Activated naive CD8-positive, alpha-beta T cell (primary cell): ENCODE measurements at regions not wholly inside any gene's neighbourhood (a gene's known extent, or its start where the extent isn't known, plus 50 kb on each side); places are given as distances from the start of the nearest gene placed in this dataset.
"Not testable (repeated sequence)": the region's sequence is repeated elsewhere in the genome, so short reads cannot be mapped to it uniquely, and the experiment has no call there.

ENCODE experiments used
- H3K27ac Mint-ChIP-seq: one replicate; pipeline ENCODE4 v1.8.0; 2021; ENCODE audit warnings: mixed read lengths
- H3K27me3 Mint-ChIP-seq: one replicate; pipeline ENCODE4 v1.8.0; 2021; ENCODE audit warnings: mixed read lengths
- H3K36me3 Mint-ChIP-seq: one replicate; pipeline ENCODE4 v1.8.0; 2021; ENCODE audit warnings: mixed read lengths
- H3K4me1 Mint-ChIP-seq: one replicate; pipeline ENCODE4 v1.8.0; 2021; ENCODE audit warnings: low read depth, mixed read lengths
- H3K4me3 Mint-ChIP-seq: one replicate; pipeline ENCODE4 v1.8.0; 2021; ENCODE audit warnings: mild to moderate bottlenecking, mixed read lengths
- H3K9me3 Mint-ChIP-seq: one replicate; pipeline ENCODE4 v1.8.0; 2021; ENCODE audit warnings: low read depth, mixed read lengths

DNA sequence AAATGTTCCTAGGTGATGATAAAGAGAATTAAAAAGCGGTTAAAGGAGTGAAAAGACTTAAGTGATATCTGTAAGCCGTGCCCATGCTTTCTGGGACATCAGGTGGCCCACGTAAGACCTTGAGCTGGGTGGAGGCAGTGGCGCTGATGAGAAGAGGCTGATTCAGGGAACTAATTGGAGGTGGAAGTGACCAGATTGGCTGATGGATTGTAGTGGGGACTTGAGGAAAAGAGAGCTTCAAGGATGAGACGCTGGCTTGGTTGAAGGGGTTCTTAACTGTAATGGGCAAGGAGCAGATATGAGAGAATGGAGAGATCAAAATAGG lies 69.1 kb upstream of the EP300 start:
- H3K27ac Mint-ChIP-seq = peak overlapping the region; percentile 19

DNA sequence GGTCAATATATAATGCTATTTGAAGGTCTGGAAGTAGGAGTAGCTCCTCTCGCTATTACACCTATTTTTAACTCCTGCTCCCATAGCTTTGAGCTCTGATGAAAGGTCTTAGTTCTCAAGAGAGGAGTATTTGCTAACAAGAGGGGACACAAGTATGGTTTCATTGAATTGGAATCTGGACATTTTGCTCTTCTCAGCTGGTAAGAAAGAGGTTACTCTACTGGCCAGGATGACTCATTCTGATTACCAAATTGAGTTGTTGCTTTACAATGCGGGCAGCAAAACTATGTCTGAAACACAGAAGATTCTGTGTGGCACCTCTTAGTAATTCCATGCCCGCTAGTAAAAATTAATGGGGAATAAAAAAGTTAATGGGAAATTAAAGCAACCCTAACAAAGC lies 63.6 kb upstream of the EP300 start:
- H3K4me3 Mint-ChIP-seq = no peak overlapping the region
- H3K36me3 Mint-ChIP-seq = no peaks in the 10 kb centered on the region
- H3K9me3 Mint-ChIP-seq = no peaks in the 10 kb centered on the region
- no peaks in the 10 kb centered on the region for H3K4me1 Mint-ChIP-seq
- no peaks in the 10 kb centered on the region for H3K27me3 Mint-ChIP-seq
- H3K27ac Mint-ChIP-seq = no peak overlapping the region

More for the DNA sequence above, 69.1 kb upstream of the EP300 start:
- Mint-ChIP-seq H3K9me3 (no peaks in the 10 kb centered on the region), H3K4me1 (peaks cover 14% of the 10 kb centered on the region), H3K27me3 (no peaks in the 10 kb centered on the region), H3K4me3 (peak overlapping the region; percentile 79), H3K36me3 (no peaks in the 10 kb centered on the region)

DNA sequence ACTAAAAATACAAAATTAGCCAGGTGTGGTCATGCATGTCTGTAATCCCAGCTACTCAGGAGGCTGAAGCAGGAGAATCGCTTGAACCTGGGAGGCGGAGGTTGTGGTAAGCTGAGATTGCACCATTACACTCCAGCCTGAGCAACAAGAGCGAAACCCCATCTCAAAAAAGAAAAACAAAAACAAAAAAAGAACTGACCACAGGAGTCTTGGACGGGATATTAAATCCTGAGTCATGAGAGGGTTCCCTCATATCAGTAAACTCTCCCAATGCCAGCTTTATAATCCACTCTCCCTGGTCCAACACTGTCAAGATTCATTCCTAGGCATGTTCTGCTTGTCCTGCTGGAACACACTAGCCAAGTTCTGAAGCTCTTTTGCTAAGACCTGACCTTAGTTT lies 61.5 kb upstream of the EP300 start:
- H3K4me3 Mint-ChIP-seq = no peak overlapping the region
- H3K27me3 Mint-ChIP-seq = no peaks in the 10 kb centered on the region
- H3K27ac Mint-ChIP-seq = no peak overlapping the region
- no peaks in the 10 kb centered on the region for H3K9me3 Mint-ChIP-seq
- no peaks in the 10 kb centered on the region for H3K36me3 Mint-ChIP-seq
- no peaks in the 10 kb centered on the region for H3K4me1 Mint-ChIP-seq

GRCh38 chr22:41034706-41035105 lies 57.7 kb upstream of the EP300 start:
- Mint-ChIP-seq H3K36me3 (no peaks in the 10 kb centered on the region), H3K4me1 (no peaks in the 10 kb centered on the region), H3K27ac (no peak overlapping the region), H3K4me3 (no peak overlapping the region), H3K9me3 (no peaks in the 10 kb centered on the region), H3K27me3 (peaks cover 2% of the 10 kb centered on the region)

DNA sequence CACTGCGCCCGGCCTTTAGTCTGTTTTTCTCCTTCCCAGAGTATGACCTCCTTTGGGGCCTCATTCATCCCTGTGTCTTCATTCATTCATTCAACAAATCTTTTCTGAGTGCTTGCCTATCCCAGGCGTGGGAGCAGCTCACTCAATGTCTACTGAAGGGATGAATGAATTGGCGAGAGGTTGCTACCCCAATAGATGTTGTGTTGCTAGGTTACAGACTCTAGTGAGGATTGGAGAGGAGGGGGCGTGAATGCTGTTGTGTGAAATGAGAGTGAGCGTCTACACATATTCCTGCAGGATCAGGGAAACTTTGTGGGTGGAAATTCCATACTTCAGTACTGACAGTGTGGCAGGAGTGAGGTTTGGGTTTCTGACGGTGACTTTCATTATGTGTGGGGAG lies 55.5 kb upstream of the EP300 start:
- Mint-ChIP-seq H3K4me1 (no peaks in the 10 kb centered on the region), H3K36me3 (no peaks in the 10 kb centered on the region), H3K27me3 (peaks cover 2% of the 10 kb centered on the region), H3K4me3 (no peak overlapping the region), H3K27ac (no peak overlapping the region), H3K9me3 (no peaks in the 10 kb centered on the region)

DNA sequence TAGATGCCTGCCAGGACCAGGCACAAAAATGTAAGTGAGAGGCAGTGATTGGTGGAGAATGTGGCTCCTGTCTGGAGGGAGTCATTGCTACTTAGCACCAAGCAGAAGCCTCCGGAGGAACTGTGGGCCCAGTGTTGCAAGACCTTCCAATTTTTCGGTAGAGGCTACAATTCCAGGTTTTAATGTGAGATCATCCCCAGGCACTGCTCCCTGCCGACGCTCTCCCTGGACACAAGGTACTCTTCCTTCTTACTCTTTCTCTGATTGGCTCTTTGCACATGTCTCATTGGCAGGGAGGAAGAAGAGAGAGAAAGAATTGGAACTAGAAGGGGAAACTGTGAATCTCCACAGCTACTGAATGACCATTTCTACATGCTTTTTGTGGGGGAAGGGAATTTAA lies 53.7 kb upstream of the EP300 start:
- Mint-ChIP-seq H3K9me3 (no peaks in the 10 kb centered on the region), H3K36me3 (no peaks in the 10 kb centered on the region), H3K27ac (no peak overlapping the region), H3K4me1 (no peaks in the 10 kb centered on the region), H3K27me3 (peaks cover 2% of the 10 kb centered on the region), H3K4me3 (no peak overlapping the region)

DNA sequence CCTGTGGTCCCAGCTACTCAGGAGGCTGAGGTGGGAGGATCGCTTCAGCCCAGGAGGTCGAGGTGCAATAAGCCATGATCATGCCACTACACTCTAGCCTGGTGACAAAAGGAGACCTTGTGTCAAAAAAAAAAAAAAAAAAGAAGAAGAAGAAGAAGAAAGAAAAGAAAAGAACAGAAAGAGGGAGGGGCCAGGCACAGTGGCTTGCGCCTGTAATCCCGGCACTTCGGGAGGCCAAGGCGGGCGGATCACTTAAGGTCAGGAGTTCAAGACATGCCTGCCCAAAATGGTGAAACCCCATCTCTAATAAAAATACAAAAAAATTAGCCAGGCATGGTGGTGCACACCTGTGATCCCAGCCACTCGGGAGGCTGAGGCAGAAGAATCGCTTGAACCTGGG lies 52.8 kb upstream of the EP300 start:
- H3K27ac Mint-ChIP-seq, H3K9me3 Mint-ChIP-seq, H3K4me3 Mint-ChIP-seq, H3K36me3 Mint-ChIP-seq, H3K27me3 Mint-ChIP-seq, H3K4me1 Mint-ChIP-seq: not testable (repeated sequence)

- no peak overlapping the region for H3K27ac Mint-ChIP-seq
- H3K9me3 Mint-ChIP-seq = no peaks in the 10 kb centered on the region
- no peaks in the 10 kb centered on the region for H3K36me3 Mint-ChIP-seq
- H3K4me3 Mint-ChIP-seq = no peak overlapping the region
- no peaks in the 10 kb centered on the region for H3K4me1 Mint-ChIP-seq
- H3K27me3 Mint-ChIP-seq = peaks cover 2% of the 10 kb centered on the region
These were observed 51.9 kb upstream of the EP300 start for GRCh38 chr22:41040483-41040882.

- Mint-ChIP-seq H3K9me3 (no peaks in the 10 kb centered on the region), H3K4me3 (no peak overlapping the region), H3K27ac (no peak overlapping the region), H3K27me3 (peaks cover 2% of the 10 kb centered on the region), H3K4me1 (no peaks in the 10 kb centered on the region), H3K36me3 (no peaks in the 10 kb centered on the region)
These were observed 50.9 kb upstream of the EP300 start for GRCh38 chr22:41041532-41041931.
